ENCODE measurements at regions not wholly inside any gene's neighbourhood (a gene's known extent, or its start where the extent isn't known, plus 50 kb on each side); places are given as distances from the start of the nearest gene placed in this dataset.
A peak's percentile ranks its signal among the peaks of the same experiment; 100 is the strongest.

DNA sequence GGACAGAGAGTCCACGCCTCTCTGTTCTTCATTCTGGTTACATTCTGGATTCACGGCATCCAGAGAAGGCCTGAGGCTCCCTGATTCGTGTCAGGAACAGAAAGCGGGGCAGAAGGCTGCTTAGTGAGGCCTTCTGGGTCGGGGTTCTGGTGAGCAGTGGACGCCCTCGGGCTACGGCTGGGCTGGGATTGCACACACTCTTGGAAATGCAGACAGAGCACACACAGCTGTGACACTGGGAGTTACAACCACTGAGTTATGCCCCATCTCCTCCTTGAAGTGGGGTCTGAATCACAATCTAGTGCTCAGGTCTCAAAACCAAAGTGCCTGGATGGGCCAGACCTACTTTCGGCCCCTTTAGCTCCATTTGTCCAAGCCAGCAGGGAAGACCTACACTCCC is 156.9 kb upstream of the GDF10 start:
- Mint-ChIP-seq H3K27me3 (no peaks in the 10 kb centered on the region), H3K4me1 (peaks cover 0 to 13% (median 5%) of the 10 kb centered on the region in 4 donors), H3K27ac (peak overlapping the region in 2 of 10 donors; percentile 10 to 90), H3K9me3 (peaks cover 0 to 2% (median 0%) of the 10 kb centered on the region in 9 donors), H3K36me3 (no peaks in the 10 kb centered on the region), H3K4me3 (no peak overlapping the region)
- DNase-seq, result no peak
- no peak for ATAC-seq
- POLR2A ChIA-PET, result no interaction called here

DNA sequence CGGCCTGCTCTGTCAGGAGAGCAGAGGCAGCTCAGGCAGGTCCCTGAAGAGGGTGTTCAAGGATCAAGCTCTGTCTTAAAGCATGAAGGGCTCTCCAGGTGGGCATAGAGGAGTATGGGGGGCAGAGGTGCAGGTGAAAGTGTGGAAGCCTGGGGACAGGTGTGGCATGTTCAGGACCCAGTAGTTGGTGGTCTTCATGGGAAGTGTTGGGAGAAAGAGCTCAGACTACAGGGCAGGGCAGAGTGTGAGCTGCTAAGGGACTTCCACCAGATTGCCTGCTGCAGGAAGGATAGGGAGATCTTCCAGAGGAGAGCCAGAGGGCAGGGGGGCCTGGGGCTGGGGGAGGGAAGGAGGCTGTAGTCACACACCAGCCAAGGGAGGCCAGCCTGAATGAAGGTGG is 156.5 kb upstream of the GDF10 start:
- Mint-ChIP-seq H3K36me3 (no peaks in the 10 kb centered on the region), H3K27me3 (no peaks in the 10 kb centered on the region), H3K9me3 (peaks cover 0 to 2% (median 0%) of the 10 kb centered on the region in 9 donors), H3K4me3 (no peak overlapping the region), H3K27ac (peak overlapping the region in 3 of 10 donors; percentile 10 to 90 (median 47)), H3K4me1 (peaks cover 0 to 13% (median 5%) of the 10 kb centered on the region in 4 donors)
- POLR2A ChIA-PET, result no interaction called here
- ATAC-seq (no peak), DNase-seq (no peak)

DNA sequence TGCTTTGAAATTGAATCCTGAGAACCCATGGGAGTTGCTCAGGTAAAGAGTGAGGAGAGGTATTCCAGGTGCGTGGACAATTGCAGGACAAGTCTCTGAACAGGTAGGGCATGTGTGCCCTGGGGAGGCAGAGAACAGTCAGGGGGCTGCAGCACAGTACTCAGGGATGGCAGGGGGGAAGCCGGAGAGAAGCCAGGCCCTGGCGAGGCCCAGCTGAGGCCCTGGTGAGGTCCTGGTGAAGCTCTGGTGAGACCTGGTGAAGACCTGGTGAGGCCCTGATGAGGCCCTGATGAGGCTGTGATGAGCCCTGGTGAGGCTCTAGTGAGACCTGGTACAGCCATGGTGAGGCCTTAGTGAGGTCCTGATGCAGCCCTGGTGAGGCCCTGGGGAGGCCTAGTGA is 155.5 kb upstream of the GDF10 start:
- H3K36me3 Mint-ChIP-seq, result no peaks in the 10 kb centered on the region
- H3K4me3 Mint-ChIP-seq, result no peak overlapping the region
- no peak overlapping the region for H3K27ac Mint-ChIP-seq
- ATAC-seq (no peak), DNase-seq (no peak)
- POLR2A ChIA-PET, result no interaction called here
- H3K9me3 Mint-ChIP-seq, result peaks cover 0 to 2% (median 0%) of the 10 kb centered on the region in 9 donors
- peaks cover 0 to 13% (median 5%) of the 10 kb centered on the region in 4 donors for H3K4me1 Mint-ChIP-seq
- H3K27me3 Mint-ChIP-seq, result no peaks in the 10 kb centered on the region

DNA sequence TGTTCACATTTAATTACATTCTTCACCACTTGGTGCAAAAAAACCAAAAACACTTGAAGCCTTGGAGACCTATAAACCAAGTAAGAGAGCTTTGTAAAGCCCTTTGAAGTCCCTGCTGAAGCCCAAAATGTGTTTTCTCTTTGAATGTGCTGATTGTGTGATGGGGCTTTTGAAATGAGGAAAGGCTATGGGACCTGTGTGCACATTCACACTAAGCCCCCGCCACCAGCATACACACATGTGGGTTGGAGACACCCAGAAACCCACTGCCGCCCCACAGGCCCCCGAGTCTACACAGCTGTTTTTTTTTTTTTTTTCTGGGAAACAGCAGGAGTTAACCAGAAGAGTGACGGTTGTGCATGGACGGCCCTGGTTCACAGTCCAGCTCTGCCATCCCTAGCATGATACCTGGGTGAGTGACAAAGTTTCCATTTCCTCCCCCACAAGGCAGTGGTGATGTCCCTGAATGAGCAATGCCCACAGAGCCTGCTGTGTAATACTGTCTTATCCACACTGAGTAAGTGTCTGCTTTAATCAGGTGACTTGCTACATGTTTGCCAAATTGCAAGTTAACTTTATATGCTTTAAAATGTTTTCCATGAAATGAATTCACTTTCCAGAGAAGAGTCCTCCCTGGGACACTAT is 154.6 kb upstream of the GDF10 start:
- peaks cover 0 to 13% (median 5%) of the 10 kb centered on the region in 4 donors for H3K4me1 Mint-ChIP-seq
- H3K36me3 Mint-ChIP-seq, result no peaks in the 10 kb centered on the region
- no peak for ATAC-seq
- POLR2A ChIA-PET, result interaction anchor here (0.7 kb wide), 1 partner anchor 10 kb away, joined by 4 read pairs; no protein-coding TSS in a partner anchor
- no peak for DNase-seq
- peaks cover 0 to 2% (median 0%) of the 10 kb centered on the region in 9 donors for H3K9me3 Mint-ChIP-seq
- no peak overlapping the region for H3K27ac Mint-ChIP-seq
- H3K4me3 Mint-ChIP-seq, result no peak overlapping the region
- H3K27me3 Mint-ChIP-seq, result no peaks in the 10 kb centered on the region

DNA sequence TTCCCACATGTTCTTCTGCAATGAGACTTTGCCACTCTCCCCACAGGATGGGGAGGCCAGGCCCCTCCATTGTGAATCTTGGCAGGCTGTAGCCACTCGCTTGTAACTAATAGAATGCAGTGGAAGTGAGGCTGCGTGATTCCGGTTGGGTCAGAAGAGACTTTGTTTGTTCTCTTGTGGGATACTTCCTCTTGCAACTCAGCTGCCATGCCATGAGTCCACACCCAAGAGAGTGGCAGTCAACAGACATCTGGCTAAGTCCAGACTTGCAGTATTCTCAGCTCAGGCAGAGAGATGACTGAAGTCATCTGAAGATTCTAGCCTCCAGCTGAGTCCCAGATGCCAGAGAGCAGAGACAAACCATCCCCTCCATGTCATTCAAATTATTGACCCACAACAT is 153.4 kb upstream of the GDF10 start:
- H3K27ac Mint-ChIP-seq, result peak overlapping the region in 1 of 10 donors; percentile 15
- H3K36me3 Mint-ChIP-seq, result peaks cover 0 to 4% (median 0%) of the 10 kb centered on the region in 3 donors
- H3K4me3 Mint-ChIP-seq, result no peak overlapping the region
- no peak for ATAC-seq
- peaks cover 0 to 2% (median 0%) of the 10 kb centered on the region in 5 donors for H3K27me3 Mint-ChIP-seq
- H3K9me3 Mint-ChIP-seq, result peaks cover 0 to 3% (median 0%) of the 10 kb centered on the region in 9 donors
- POLR2A ChIA-PET, result no interaction called here
- H3K4me1 Mint-ChIP-seq, result peaks cover 0 to 13% (median 5%) of the 10 kb centered on the region in 4 donors
- DNase-seq, result no peak

DNA sequence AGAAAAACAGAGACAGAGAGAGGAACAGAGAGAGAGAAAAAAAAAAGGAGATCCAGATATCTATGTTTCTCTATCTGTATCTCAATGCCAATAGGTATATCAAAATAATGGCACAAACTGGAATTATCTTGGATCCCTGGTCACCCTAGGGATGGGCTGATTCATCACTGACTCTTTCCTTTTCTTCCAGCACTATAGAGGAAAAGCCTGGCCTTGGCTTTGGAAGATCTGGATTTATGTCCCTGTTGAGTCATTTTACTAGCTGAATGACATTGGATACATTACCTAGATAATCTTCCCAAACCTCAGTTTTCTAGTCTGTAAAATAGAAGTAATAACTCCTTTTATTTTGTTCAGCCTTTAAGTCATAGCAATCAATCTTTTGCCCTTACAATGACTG is 152.8 kb upstream of the GDF10 start:
- H3K4me1 Mint-ChIP-seq, result peaks cover 0 to 13% (median 5%) of the 10 kb centered on the region in 4 donors
- peak overlapping the region in 1 of 10 donors; percentile 15 for H3K27ac Mint-ChIP-seq
- peaks cover 0 to 4% (median 0%) of the 10 kb centered on the region in 3 donors for H3K36me3 Mint-ChIP-seq
- POLR2A ChIA-PET, result no interaction called here
- no peak for ATAC-seq
- H3K9me3 Mint-ChIP-seq, result peaks cover 0 to 3% (median 0%) of the 10 kb centered on the region in 9 donors
- no peak for DNase-seq
- peaks cover 0 to 2% (median 0%) of the 10 kb centered on the region in 5 donors for H3K27me3 Mint-ChIP-seq
- no peak overlapping the region for H3K4me3 Mint-ChIP-seq

DNA sequence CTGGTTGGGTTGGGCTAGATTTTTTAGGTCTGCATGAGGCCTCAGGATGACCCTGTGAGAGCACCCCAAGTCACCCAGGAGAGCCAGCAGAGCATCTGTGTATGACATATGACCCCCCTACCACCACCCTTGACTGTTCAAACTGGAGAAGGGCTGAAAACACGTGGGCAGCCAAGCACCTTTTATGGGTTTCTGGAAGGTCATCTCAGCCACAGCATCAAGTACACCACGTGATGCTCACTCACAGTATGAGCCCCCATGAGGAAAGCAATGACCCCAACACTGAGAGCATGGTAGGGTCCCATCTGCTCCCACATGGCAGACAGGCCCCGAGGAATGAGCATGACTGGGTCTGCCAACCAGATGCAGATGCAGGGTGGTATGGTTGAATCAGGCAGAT is 149.4 kb upstream of the GDF10 start:
- Mint-ChIP-seq H3K4me1 (peaks cover 5 to 11% (median 9%) of the 10 kb centered on the region in 4 donors), H3K9me3 (peaks cover 2 to 16% (median 15%) of the 10 kb centered on the region in 9 donors), H3K4me3 (no peak overlapping the region), H3K27me3 (peaks cover 0 to 2% (median 0%) of the 10 kb centered on the region in 5 donors), H3K27ac (no peak overlapping the region), H3K36me3 (peaks cover 0 to 18% (median 3%) of the 10 kb centered on the region in 3 donors)
- POLR2A ChIA-PET, result no interaction called here
- ATAC-seq (no peak), DNase-seq (no peak)

DNA sequence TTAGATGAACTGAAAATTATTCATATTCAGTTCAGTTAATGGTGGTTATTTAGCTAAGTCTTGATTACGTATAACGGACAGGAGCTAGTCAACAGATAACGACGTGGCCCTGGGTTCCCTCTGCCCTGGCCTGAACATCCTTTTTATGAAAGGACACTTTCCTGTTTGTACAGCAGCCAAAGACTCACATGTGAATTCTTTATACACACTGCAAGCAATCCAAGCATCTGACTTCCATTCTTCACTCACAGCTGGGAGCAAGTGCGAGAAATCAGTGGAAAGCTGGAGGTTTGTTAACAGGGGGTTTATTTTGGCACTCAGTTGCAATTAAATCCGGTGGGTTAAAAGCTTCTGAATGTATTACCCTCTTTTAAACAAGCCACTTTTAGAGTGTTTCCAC is 148.1 kb upstream of the GDF10 start:
- POLR2A ChIA-PET, result no interaction called here
- peaks cover 9 to 28% (median 23%) of the 10 kb centered on the region in 9 donors for H3K9me3 Mint-ChIP-seq

DNA sequence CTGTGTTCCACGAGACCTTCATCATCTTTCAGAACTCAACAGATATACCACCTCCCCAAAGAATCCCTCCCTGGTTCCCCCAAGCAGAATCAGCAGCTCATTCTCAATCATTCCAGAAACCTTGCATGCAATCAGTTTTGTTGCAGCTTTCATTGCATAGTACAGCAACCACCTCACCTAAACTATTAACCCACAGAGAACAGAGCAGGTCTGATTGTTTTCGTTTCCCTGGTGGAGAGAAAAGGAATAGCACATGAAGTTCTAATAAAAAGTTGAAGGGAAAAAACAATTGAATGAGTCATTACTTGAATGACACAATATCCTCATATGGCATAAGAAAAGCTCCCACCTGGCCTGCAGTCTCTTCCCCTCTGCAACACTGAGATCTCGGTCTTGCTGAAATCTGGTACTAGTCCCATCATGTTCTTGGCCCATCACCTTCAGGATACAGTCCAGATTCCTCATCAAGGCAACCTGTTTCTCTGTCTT is 147.1 kb upstream of the GDF10 start:
- POLR2A ChIA-PET, result no interaction called here
- Mint-ChIP-seq H3K9me3 (peaks cover 9 to 36% (median 23%) of the 10 kb centered on the region in 9 donors), H3K27ac (peak overlapping the region in 1 of 10 donors; percentile 29), H3K27me3 (peaks cover 0 to 2% (median 0%) of the 10 kb centered on the region in 5 donors), H3K36me3 (peaks cover 0 to 29% (median 3%) of the 10 kb centered on the region in 3 donors), H3K4me1 (peaks cover 5 to 10% (median 8%) of the 10 kb centered on the region in 4 donors), H3K4me3 (no peak overlapping the region)
- no peak for ATAC-seq
- no peak for DNase-seq

More for the DNA sequence above, 148.1 kb upstream of the GDF10 start:
- H3K36me3 Mint-ChIP-seq, result peaks cover 0 to 29% (median 3%) of the 10 kb centered on the region in 3 donors
- no peak for ATAC-seq
- peaks cover 5 to 10% (median 8%) of the 10 kb centered on the region in 4 donors for H3K4me1 Mint-ChIP-seq
- no peak overlapping the region for H3K27ac Mint-ChIP-seq
- peaks cover 0 to 2% (median 0%) of the 10 kb centered on the region in 5 donors for H3K27me3 Mint-ChIP-seq
- H3K4me3 Mint-ChIP-seq, result no peak overlapping the region
- no peak for DNase-seq

DNA sequence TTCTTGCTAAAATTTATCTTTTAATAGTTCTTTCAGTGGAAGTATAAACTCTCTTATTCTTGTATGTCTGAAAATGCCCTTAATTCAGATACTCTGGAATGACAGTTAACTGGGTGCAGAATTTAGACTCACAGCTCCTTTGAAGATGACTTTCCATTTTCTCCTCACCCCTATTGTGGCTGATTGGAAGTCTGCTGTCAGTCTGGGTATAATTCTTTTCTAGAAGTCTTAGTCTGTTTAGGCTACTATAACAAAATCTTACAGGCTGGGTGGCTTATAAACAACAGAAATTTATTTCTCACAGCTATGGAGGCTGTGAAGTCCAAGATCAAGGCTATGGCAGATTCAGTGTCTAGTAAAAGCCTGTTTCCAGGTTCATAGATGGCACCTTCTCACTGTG is 145.2 kb upstream of the GDF10 start:
- DNase-seq (no peak), ATAC-seq (no peak)
- H3K27me3 Mint-ChIP-seq, result peaks cover 0 to 2% (median 0%) of the 10 kb centered on the region in 5 donors
- H3K4me3 Mint-ChIP-seq, result no peak overlapping the region
- H3K9me3 Mint-ChIP-seq, result peaks cover 9 to 36% (median 23%) of the 10 kb centered on the region in 9 donors
- H3K4me1 Mint-ChIP-seq, result peaks cover 5 to 11% (median 9%) of the 10 kb centered on the region in 4 donors
- peak overlapping the region in 1 of 10 donors; percentile 10 for H3K27ac Mint-ChIP-seq
- H3K36me3 Mint-ChIP-seq, result peaks cover 0 to 29% (median 3%) of the 10 kb centered on the region in 3 donors
- POLR2A ChIA-PET, result no interaction called here

DNA sequence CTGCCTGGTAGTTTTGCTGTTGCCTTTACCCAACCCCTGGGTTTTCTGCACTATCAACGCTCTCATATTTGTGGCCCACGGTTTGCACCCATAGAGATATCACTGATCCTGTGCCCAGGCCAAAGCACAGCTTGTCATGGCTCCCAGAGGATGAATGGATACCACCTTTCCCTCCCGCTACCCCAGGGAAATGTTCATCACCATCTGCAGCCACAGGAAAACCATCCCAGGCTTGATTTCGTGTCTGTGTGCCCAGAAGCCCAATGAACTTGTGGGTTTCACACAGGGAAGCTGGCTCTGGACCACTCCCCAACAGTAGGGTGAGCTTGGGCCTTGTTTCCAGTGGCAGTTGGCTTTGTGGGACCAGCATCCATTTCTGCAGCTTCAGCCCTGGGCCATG is 143.1 kb upstream of the GDF10 start:
- Mint-ChIP-seq H3K9me3 (peaks cover 8 to 36% (median 21%) of the 10 kb centered on the region in 9 donors), H3K4me3 (no peak overlapping the region), H3K4me1 (peaks cover 5 to 11% (median 10%) of the 10 kb centered on the region in 4 donors), H3K36me3 (peaks cover 0 to 25% (median 3%) of the 10 kb centered on the region in 3 donors), H3K27ac (no peak overlapping the region), H3K27me3 (no peaks in the 10 kb centered on the region)
- ATAC-seq, result no peak
- POLR2A ChIA-PET, result no interaction called here
- DNase-seq, result no peak

DNA sequence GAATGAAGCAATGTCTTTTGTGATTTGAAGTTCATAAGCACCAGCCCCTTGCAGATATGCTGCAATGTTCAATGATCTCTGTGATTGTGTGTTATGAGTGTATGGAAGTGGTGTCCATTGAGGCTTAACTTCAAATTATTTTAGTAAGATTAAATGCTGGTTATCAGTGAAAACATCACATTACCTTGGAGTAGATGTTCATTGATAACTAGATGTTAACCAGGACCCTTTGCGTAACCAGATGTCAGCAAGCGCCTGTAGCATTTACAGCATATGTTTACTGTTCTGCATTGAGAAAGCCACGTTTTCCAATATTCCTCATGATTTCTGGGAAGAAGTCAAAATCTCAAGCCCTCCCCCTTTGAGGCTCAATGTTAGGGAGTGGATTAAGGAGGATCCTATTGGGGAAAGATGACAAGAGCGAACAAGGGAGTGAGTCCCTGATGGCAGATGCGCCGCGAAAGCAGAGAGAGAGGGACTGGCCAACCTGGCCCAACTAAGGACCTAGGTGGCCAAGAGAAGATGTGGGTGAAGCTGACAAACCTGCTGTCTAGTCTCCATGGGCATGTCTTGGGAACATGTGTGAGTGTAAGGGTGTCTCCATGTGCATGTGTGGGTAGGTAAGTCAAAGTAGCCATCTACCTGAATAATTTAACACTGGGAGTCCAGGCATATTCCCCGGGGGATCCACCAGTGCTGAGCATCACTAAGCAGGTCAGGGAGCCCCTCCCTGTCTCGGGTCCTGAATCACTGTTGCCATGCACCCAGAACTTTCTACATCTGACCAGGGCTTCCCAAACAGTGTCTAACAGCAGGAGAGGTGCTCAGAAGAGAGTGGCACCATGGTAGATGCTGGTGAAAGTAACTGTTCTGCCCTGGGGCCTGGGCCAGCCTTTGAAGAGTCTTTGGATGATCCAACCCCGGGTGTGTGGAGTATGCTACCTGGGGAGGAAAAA is 141.6 kb upstream of the GDF10 start:
- DNase-seq, result no peak
- no peaks in the 10 kb centered on the region for H3K27me3 Mint-ChIP-seq
- peaks cover under 1 to 7% (median 3%) of the 10 kb centered on the region in 4 donors for H3K4me1 Mint-ChIP-seq
- ATAC-seq, result no peak
- POLR2A ChIA-PET, result no interaction called here
- no peak overlapping the region for H3K4me3 Mint-ChIP-seq
- peaks cover 0 to 25% (median 3%) of the 10 kb centered on the region in 3 donors for H3K36me3 Mint-ChIP-seq
- H3K9me3 Mint-ChIP-seq, result peaks cover 8 to 36% (median 20%) of the 10 kb centered on the region in 9 donors
- peak overlapping the region in 1 of 10 donors; percentile 37 for H3K27ac Mint-ChIP-seq
